Kidney epithelial cell (primary cell): ENCODE measurements at regions not wholly inside any gene's neighbourhood (a gene's known extent, or its start where the extent isn't known, plus 50 kb on each side); places are given as distances from the start of the nearest gene placed in this dataset.

Experiments used
- DNase-seq: peaks from one replicate; pipeline ENCODE4 v3.0.0-alpha.2; 2010; ENCODE audit warnings: low read depth
- H3K27me3 ChIP-seq: 2 replicates; pipeline ENCODE4 v1.6.0; 2011; ENCODE audit warnings: low read length; ENCODE audit not compliant: control insufficient read depth, insufficient read depth
- H3K36me3 ChIP-seq: 2 replicates; pipeline ENCODE4 v1.5.1; 2011; ENCODE audit warnings: low read length; ENCODE audit not compliant: control insufficient read depth, insufficient read depth
- H3K4me3 ChIP-seq: 2 replicates; pipeline ENCODE4 v1.5.1; 2011; ENCODE audit warnings: low read depth, mild to moderate bottlenecking, control low read depth, low read length
- TF ChIP-seq, protein P1 (sequence below): IDR thresholded peaks from 2 replicates; pipeline ENCODE4 v1.5.1; 2011; ENCODE audit warnings: mild to moderate bottlenecking, moderate library complexity, low read length, control low read depth, inconsistent platforms; ENCODE audit not compliant: insufficient read depth, poor library complexity, severe bottlenecking

DNA sequence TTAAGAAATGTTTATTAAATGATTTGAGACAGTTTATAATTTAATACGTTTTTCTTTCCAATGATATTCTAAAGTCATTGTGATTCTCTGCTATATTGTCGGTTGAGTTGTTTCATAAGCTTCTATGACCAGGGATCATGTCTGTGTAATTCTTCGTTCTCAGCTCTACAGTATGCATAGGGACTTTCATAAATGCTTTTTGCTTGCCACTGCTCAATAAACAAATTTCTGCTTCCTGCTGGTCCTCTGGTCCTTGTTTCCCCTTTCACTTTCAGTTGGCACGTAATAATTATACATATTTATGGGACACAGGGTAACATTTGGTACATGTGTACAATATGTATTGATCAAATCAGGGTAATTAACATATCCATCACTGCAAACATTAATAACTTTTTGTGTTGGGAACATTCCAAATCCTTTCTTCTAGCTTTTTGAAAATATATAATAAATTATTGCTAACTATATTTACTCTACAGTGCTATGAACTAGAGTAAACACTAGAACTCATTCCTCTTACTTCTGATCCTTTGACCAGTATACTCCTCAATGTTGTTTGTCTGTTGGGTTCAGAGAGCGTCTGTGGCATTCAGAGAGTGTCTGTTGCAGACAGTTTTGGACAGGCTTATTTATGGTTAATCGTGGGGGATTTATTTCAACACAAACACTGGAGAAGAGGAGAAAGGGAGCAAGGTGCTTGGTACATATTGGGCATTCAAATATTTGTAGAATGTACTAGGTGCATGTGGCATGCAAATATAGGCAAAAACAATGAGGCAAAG, 68.3 kb upstream of the SPANXB1 start:
- Histone ChIP-seq H3K27me3 (no peaks in the 10 kb centered on the region), H3K36me3 (no peaks in the 10 kb centered on the region), H3K4me3 (no peak overlapping the region)
- TF ChIP-seq, protein P1, sequence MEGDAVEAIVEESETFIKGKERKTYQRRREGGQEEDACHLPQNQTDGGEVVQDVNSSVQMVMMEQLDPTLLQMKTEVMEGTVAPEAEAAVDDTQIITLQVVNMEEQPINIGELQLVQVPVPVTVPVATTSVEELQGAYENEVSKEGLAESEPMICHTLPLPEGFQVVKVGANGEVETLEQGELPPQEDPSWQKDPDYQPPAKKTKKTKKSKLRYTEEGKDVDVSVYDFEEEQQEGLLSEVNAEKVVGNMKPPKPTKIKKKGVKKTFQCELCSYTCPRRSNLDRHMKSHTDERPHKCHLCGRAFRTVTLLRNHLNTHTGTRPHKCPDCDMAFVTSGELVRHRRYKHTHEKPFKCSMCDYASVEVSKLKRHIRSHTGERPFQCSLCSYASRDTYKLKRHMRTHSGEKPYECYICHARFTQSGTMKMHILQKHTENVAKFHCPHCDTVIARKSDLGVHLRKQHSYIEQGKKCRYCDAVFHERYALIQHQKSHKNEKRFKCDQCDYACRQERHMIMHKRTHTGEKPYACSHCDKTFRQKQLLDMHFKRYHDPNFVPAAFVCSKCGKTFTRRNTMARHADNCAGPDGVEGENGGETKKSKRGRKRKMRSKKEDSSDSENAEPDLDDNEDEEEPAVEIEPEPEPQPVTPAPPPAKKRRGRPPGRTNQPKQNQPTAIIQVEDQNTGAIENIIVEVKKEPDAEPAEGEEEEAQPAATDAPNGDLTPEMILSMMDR: no peak
- no peak for DNase-seq

DNA sequence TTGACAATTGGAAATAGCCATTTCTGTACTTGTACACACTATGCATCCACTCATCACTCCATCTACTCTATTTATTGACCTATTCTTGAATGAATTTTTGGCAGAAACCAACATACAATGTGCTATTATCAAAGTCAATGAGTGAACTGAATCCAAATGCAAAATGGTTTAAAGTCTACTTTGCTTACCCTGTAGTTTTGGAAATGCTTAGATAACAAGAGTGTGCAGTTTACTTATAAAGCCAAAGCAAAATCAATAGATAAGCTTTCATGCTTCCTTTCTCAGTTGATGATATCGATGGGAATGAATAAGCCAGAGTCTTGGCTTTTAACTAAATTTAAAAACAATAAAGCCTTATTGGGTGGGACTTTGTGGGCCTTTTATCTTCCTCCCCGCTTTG, 58.9 kb upstream of the SPANXB1 start:
- DNase-seq: no peak
- TF ChIP-seq, protein P1: no peak
- Histone ChIP-seq H3K36me3 (no peaks in the 10 kb centered on the region), H3K4me3 (no peak overlapping the region), H3K27me3 (no peaks in the 10 kb centered on the region)

DNA sequence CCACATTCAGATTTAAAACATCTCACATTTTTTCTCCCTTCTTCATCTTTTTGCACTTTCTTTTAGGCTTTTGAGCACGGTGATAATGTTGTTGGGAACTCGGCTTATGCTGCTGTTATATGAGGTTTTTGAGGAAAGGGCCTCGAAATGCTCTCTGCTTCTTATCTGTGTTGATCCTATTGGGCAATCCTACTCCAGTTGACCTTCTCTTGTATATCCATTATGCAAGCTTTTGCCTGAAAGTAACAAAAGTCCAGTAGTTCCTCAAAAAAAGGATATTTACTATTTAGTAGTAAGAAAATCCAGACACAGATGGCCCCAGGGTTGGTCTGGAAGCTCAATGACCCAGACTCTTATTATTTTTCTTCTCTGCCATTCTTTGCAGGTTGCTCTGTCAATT, 57.7 kb upstream of the SPANXB1 start:
- Histone ChIP-seq H3K27me3 (no peaks in the 10 kb centered on the region), H3K4me3 (no peak overlapping the region), H3K36me3 (no peaks in the 10 kb centered on the region)
- TF ChIP-seq, protein P1: no peak
- DNase-seq: no peak

DNA sequence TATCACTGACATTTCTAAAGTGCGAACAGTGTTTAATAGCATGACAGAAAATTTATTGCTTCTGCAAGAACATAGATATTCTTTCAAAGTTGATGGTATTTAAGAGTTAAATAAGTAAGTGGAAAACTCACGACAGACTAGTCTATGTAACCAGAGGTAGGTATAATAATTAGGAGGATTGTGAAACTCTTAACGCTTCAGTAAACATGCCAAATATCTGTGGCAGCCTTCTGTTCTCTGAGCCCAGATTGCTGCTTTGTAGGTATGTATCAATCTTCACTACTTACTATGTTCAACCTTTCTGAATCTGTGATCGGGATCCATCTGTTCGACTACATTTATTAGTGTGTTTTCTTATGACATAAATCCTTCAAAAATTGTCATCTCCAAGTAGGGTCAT, 53.6 kb upstream of the SPANXB1 start:
- H3K4me3 ChIP-seq: no peak overlapping the region
- H3K27me3 ChIP-seq: no peaks in the 10 kb centered on the region
- no peak for DNase-seq
- H3K36me3 ChIP-seq: no peaks in the 10 kb centered on the region
- TF ChIP-seq, protein P1: no peak

DNA sequence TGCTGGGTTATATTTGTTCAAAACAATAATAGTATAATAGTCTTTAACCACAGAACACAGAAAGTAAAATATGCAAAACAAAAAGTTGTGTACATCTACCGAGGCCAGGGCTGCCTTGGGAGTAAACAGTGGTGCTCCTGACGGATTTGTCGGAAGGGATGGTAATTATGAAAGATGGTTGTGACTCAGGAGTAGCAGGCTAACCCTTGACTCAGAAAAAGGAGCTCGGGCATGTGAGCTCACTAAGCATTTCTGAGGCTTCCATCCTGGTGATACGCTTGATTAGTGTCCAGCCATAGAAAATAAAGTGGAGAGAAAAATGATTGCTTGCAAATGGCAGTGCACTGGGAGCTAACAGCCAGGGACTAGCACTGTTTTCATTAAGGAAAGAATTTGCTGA, 53.2 kb upstream of the SPANXB1 start:
- TF ChIP-seq, protein P1: no peak
- Histone ChIP-seq H3K27me3 (no peaks in the 10 kb centered on the region), H3K4me3 (no peak overlapping the region), H3K36me3 (no peaks in the 10 kb centered on the region)
- no peak for DNase-seq
